HG03457 (cell line): ENCODE measurements at regions not wholly inside any gene's neighbourhood (a gene's known extent, or its start where the extent isn't known, plus 50 kb on each side); places are given as distances from the start of the nearest gene placed in this dataset.

Source experiments
- ATAC-seq: cut with Tn5 transposase; IDR thresholded peaks from one replicate; pipeline ENCODE4 v1.9.1; 2021; ENCODE audit warnings: moderate number of reproducible peaks; ENCODE audit not compliant: unreplicated experiment

GRCh38 chr12:13691598-13691997 is 289.8 kb downstream of the GRIN2B start:
- ATAC-seq = no peak

GRCh38 chr12:13687633-13688032 is 293.8 kb downstream of the GRIN2B start:
- no peak for ATAC-seq

GRCh38 chr12:13686260-13686659 is 295.1 kb downstream of the GRIN2B start:
- ATAC-seq = no peak

GRCh38 chr12:13680916-13681315 is 300.5 kb downstream of the GRIN2B start:
- ATAC-seq = no peak

- ATAC-seq = no peak
Observed at GRCh38 chr12:13676880-13677279, 304.5 kb downstream of the GRIN2B start.

DNA sequence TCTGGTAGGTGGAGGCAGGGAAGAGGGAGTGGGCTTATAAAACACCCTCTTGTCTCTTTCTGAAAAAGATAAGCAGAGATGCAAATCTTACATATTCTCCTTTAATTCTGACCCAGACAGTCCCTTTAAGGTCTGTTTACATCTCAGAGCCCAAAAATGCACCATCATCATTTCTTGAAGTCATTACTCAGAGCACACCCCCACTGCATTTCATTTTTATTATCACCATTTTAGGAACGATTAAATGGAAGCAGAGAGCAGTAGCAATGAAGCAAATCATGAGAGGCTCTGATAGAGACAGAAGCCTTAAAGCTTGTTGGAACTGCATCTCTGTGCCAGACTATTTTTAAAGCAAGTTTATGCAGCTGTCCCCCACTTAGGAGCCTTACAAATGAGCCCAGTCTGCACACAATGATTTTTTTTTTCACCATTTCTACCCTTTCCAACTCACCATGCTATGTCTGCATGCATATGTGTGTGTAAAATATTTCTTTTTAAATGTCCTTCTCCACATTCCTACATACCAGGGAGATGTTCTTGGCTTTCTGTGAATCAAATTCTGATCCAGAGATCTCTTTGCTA is 311.0 kb downstream of the GRIN2B start:
- no peak for ATAC-seq

DNA sequence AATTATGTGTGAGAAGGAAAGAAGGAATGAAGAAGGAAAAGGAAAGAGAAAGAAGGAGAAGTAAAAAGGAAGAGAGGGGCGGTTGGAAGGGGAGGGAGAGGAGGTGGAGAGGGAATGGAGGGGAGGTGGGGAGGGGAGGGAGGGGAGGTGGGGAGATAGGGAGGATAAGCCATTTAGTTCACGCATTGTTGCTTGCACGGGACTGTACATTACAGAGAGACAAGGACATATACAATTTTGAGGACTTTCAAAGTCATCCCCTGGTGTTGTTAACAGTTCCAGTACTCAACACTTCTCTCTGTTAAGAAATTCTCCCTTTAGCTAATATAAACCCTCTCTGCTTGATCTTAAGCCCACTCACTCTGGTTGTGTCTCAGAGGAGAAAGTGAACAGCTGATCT is 312.5 kb downstream of the GRIN2B start:
- no peak for ATAC-seq

DNA sequence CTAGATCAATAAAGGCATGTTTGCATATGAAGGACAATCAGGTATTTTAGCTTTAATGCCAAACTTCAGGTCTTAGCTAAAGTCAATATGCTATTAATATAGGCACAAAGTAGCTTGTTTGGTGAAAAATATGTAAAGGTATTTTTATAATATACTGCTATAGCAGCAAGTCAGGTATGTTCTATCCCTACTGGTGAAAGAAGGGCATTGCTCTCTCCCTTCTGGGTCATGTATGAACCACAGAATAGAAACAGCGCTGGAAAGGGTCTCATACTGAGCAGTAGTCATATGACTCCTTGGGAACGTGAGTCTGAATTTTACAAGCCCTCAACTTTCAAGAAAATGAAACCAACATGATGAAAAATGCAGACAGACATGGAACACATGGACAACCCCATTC is 314.6 kb downstream of the GRIN2B start:
- ATAC-seq = no peak

GRCh38 chr12:13661005-13661887 is 320.2 kb downstream of the GRIN2B start:
- ATAC-seq = no peak

DNA sequence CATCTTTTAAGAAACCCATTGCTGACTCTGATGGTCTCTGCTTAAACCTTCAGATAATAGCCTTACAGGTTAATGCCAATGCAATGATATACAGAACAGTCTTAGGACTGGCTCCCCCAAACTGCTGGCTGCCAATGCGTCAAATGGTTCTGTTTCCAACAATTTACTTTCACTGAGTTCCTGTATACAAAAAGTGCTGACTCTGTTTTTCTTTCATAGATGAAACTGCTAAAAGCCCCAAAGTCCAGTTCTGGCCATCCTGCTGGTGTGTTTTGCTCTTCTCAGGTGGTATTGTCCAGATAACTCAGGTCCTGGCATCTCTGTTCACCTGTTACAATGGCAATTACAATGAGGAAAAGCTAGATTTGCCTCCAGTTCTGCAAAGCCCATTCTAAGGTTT is 326.9 kb downstream of the GRIN2B start:
- no peak for ATAC-seq

DNA sequence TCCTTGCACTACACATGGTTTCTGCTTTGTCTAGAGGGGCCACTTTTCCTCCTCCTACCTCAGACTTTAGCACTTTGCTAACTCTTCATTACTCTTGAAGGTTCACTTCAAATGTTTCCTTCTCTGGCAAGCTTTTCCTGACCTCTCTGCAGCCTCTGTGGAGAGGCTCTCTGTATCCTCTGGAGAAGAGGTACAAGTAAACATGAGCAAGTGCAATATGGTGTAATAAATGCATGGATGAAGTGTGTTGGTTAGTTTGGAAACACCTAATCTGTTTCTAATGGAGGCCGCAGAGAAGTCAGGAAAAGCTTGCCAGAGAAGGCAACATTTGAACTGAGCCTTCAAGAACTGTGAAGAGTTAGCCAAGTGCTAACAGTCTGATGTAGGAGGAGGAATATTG is 329.3 kb downstream of the GRIN2B start:
- no peak for ATAC-seq

DNA sequence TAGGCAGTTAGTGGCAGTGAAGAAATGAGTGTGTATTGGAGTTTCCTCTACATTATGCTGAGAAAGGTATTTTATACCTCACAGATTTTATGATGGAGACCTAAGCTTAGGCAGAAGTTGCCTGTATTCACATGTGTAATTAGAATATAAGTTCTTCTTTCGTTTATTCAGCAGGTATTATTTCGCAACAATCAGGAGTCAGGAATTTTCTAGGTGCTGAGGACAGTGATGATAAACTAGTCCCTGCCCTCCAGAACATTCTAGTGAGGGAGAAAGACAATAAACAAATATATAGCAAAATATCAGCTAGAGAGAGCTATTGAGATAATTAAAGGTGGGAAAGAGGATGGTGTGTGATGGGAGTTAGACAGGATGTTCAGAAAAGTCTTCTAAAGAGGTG is 345.7 kb downstream of the GRIN2B start:
- no peak for ATAC-seq

- ATAC-seq = no peak
Observed at GRCh38 chr12:13631873-13632272, 349.5 kb downstream of the GRIN2B start.

DNA sequence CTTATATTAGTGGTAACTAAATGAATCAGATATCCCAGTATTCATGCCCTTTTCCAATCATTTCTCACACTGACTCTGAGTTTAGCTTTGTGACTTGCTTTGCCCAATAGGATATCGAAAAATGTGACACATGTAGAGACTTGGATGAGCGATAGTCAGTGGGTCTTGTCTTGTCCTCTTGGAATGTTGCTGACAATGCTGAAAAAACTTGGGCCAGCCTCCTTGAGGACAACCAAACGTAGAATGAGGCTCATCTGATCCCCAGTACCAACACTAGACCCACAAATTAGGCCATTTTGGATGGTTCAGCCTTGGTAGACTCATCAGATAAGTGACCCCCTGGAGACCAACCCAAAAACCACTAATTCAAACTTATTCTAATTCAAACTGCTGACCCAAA is 351.0 kb downstream of the GRIN2B start:
- ATAC-seq = no peak

GRCh38 chr12:13628067-13628466 is 353.3 kb downstream of the GRIN2B start:
- no peak for ATAC-seq

DNA sequence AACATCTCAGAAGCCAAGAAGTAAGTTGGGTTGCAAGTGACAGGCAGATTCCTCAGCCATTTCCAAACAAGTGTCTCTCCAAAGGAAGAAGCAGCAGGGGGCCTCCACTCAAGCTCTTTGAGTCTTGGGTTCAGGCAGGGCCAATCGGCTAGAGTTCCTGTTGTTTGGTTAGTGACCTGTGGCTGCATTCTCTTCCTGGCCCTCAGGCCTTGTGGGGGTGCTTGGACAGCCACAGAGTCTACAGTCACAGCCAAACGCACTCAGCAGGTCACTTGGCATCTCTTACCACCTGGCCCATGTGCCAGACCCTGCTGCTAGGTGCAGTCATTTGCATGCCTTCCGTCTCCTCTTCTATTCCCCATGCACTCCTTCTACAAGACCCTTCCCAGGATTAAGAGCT is 353.9 kb downstream of the GRIN2B start:
- ATAC-seq = no peak

- no peak for ATAC-seq
Observed at GRCh38 chr12:13613297-13613696, 368.1 kb downstream of the GRIN2B start.

DNA sequence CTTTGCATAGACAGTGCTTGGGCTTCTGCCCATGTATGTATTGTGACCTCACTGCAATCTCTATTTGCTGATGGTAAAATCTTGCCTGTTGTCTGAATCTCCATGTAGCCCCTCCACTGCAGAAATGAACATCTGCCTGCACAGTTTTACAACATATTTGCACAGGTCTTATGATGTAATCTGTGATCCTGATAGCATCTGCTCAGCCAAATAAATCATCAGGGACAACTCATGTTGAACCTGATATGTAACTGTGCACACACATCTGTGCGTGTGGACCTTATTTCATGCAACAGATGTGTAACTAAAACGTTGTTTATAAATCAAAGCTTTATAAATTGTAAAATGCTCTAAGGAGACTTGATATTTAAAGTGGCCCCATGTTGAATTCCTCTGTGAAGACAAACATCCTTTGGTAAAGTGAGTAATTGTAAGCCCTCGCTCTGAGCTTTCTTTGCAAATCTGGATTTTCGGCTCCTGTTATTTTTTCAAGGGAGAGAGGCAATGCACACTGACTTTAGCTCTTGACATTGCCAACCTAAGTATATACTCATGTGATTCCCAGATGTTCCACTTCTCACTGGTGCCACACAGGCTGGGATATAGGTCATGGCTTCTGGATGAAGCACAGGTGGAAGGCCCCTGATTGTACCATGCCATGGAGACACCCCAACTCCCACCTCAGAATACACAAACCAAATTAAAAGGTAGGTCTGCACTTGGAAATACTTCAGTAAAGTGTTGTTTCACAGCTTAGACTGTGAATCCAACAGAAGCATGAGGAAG is 371.3 kb downstream of the GRIN2B start:
- ATAC-seq = no peak

- no peak for ATAC-seq
Observed at GRCh38 chr12:13606290-13606689, 375.1 kb downstream of the GRIN2B start.

DNA sequence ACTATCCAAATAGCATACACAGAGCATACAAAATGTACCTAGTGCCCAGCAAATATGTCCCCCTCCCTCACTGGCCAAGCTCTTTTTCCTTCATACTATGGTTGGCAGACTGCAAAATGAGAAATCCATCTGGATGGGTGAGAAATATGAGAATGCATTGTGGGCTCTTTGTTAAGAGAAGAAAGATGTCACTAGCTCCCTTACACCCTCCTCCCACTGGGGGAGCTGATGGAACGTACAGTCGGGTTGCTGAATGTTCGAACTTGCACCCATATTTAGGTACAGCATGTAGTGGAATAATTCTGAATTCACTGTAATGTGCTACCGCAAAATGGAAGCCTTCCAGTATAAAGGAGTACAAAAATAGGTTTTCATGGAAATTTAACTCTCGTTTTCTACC is 377.4 kb downstream of the GRIN2B start:
- ATAC-seq = no peak

- no peak for ATAC-seq
Observed at GRCh38 chr12:13602172-13602571, 379.2 kb downstream of the GRIN2B start.

DNA sequence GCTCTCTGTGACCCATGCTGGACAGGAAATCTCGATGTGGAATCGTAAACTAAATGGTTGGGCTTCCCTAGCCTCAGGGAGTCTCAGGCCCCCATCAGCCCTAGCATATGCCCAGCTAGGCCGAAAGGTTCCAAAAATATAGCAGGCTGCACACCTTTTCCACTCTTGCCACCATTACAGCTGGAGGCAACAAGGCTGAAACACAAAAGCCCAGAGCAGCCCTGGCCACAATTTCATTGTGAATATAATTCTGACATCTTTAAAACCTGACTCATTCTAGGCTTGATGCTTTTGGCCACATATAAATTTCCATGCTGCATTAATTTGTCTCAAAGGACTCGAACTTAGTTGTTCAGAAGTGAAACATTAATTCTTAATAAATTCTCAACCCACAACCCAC is 382.2 kb downstream of the GRIN2B start:
- no peak for ATAC-seq
